Neural cell (in vitro differentiated cells): ENCODE measurements at regions not wholly inside any gene's neighbourhood (a gene's known extent, or its start where the extent isn't known, plus 50 kb on each side); places are given as distances from the start of the nearest gene placed in this dataset.

Source experiments
- H2AFZ ChIP-seq: fragments of 200-600, 300-800 bp; sonication (generic), shearing (Covaris generic); 2 replicates; pipeline ENCODE4 v1.6.0; 2014; ENCODE audit warnings: low read depth, mild to moderate bottlenecking, antibody characterized with exemption, low read length, moderate library complexity
- H3F3A ChIP-seq: fragments of 200-600 bp; shearing (Covaris generic); 2 replicates; pipeline ENCODE4 v1.6.1; 2016; ENCODE audit warnings: mild to moderate bottlenecking, moderate library complexity, mixed read lengths, antibody characterized with exemption, low read length; ENCODE audit not compliant: insufficient read depth, poor library complexity, severe bottlenecking
- H3K27ac ChIP-seq: fragments of 200-600, 300-800 bp; sonication (generic), shearing (Covaris generic); 2 replicates; pipeline ENCODE4 v1.5.1; 2014; ENCODE audit warnings: mild to moderate bottlenecking, low read length, moderate library complexity
- H3K27me3 ChIP-seq: fragments of 300-800, 200-600 bp; sonication (generic), shearing (Covaris generic); 2 replicates; pipeline ENCODE4 v1.6.0; 2014; ENCODE audit warnings: mild to moderate bottlenecking, low read depth, low read length, moderate library complexity; ENCODE audit not compliant: insufficient read depth
- H3K36me3 ChIP-seq: fragments of 300-800, 200-600 bp; sonication (generic), shearing (Covaris generic); 2 replicates; pipeline ENCODE4 v1.5.1; 2014; ENCODE audit warnings: mild to moderate bottlenecking, antibody characterized with exemption, low read length, moderate library complexity; ENCODE audit not compliant: insufficient read depth
- H3K4me2 ChIP-seq: fragments of 300-800, 200-600 bp; sonication (generic), shearing (Covaris generic); 2 replicates; pipeline ENCODE4 v1.6.0; 2014; ENCODE audit warnings: mild to moderate bottlenecking, low read length
- H3K4me3 ChIP-seq: fragments of 300-800, 200-600 bp; sonication (generic), shearing (Covaris generic); 2 replicates; pipeline ENCODE4 v1.5.1; 2014; ENCODE audit warnings: mild to moderate bottlenecking, low read length, moderate library complexity
- H3K79me2 ChIP-seq: fragments of 200-600 bp; shearing (Covaris generic); replicated peaks from 2 replicates; pipeline ENCODE4 v1.6.0; 2014; ENCODE audit warnings: mild to moderate bottlenecking, low read length, moderate library complexity; ENCODE audit not compliant: insufficient read depth
- H3K9ac ChIP-seq: fragments of 300-800, 200-600 bp; sonication (generic), shearing (Covaris generic); 2 replicates; pipeline ENCODE4 v1.6.1; 2016; ENCODE audit warnings: mild to moderate bottlenecking, low read length, mixed read lengths
- H3K9me2 ChIP-seq: fragments of 200-600 bp; shearing (Covaris generic); 2 replicates; pipeline ENCODE4 v1.6.1; 2016; ENCODE audit warnings: mild to moderate bottlenecking, low read length, mixed read lengths; ENCODE audit not compliant: insufficient read depth
- H3K9me3 ChIP-seq: fragments of 200-600, 300-800 bp; sonication (generic), shearing (Covaris generic); 2 replicates; pipeline ENCODE4 v1.6.1; 2016; ENCODE audit warnings: mild to moderate bottlenecking, mixed run types, low read length, moderate library complexity, mixed read lengths
- H4K20me1 ChIP-seq: fragments of 200-600 bp; shearing (Covaris generic); 2 replicates; pipeline ENCODE4 v1.6.1; 2016; ENCODE audit warnings: mild to moderate bottlenecking, mixed run types; ENCODE audit not compliant: insufficient read depth
- CTCF ChIP-seq: fragments of 450-650 bp; IDR thresholded peaks from 2 replicates; pipeline ENCODE4 v1.5.1; 2014; ENCODE audit warnings: antibody characterized with exemption, mild to moderate bottlenecking, moderate library complexity; ENCODE audit not compliant: poor library complexity, severe bottlenecking
- EP300 ChIP-seq: fragments of 450-650 bp; conservative IDR thresholded peaks from 2 replicates; pipeline ENCODE4 v1.6.1; 2014; ENCODE audit warnings: antibody characterized with exemption, mild to moderate bottlenecking, moderate library complexity; ENCODE audit not compliant: poor library complexity, severe bottlenecking
- EZH2 ChIP-seq: fragments of 200-600, 300-800 bp; shearing (Covaris generic), sonication (generic); IDR thresholded peaks from 2 replicates; pipeline ENCODE4 v1.6.1; 2014; ENCODE audit warnings: antibody characterized with exemption, low read length, borderline replicate concordance, mild to moderate bottlenecking; ENCODE audit not compliant: insufficient read depth, poor library complexity, severe bottlenecking
- MXI1 ChIP-seq: fragments of 450-650 bp; conservative IDR thresholded peaks from 2 replicates; pipeline ENCODE4 v1.6.1; 2014; ENCODE audit warnings: antibody characterized with exemption, mild to moderate bottlenecking; ENCODE audit not compliant: poor library complexity, severe bottlenecking
- POLR2AphosphoS5 ChIP-seq: IDR thresholded peaks from 2 replicates; pipeline ENCODE4 v1.6.1; 2012
- RAD21 ChIP-seq: fragments of 450-650 bp; conservative IDR thresholded peaks from 2 replicates; pipeline ENCODE4 v1.6.1; 2014; ENCODE audit warnings: antibody characterized with exemption, mild to moderate bottlenecking, moderate library complexity
- SMC3 ChIP-seq: fragments of 450-650 bp; conservative IDR thresholded peaks from 2 replicates; pipeline ENCODE4 v1.6.1; 2014; ENCODE audit warnings: antibody characterized with exemption, mild to moderate bottlenecking, moderate library complexity; ENCODE audit not compliant: poor library complexity
- TAF1 ChIP-seq: IDR thresholded peaks from 2 replicates; pipeline ENCODE4 v1.6.1; 2012; ENCODE audit warnings: low read depth
- TF ChIP-seq, protein P1 (sequence below): IDR thresholded peaks from 2 replicates; pipeline ENCODE4 v1.6.1; 2012; ENCODE audit warnings: borderline replicate concordance

GRCh38 chr13:22499919-22500318 is 680.9 kb upstream of the SGCG start:
- no peak for TF ChIP-seq RAD21
- no peak for TF ChIP-seq EZH2
- TF ChIP-seq SMC3, result no peak
- TF ChIP-seq EP300, result no peak
- TF ChIP-seq CTCF, result no peak
- TF ChIP-seq MXI1, result no peak
- TF ChIP-seq, protein P1, sequence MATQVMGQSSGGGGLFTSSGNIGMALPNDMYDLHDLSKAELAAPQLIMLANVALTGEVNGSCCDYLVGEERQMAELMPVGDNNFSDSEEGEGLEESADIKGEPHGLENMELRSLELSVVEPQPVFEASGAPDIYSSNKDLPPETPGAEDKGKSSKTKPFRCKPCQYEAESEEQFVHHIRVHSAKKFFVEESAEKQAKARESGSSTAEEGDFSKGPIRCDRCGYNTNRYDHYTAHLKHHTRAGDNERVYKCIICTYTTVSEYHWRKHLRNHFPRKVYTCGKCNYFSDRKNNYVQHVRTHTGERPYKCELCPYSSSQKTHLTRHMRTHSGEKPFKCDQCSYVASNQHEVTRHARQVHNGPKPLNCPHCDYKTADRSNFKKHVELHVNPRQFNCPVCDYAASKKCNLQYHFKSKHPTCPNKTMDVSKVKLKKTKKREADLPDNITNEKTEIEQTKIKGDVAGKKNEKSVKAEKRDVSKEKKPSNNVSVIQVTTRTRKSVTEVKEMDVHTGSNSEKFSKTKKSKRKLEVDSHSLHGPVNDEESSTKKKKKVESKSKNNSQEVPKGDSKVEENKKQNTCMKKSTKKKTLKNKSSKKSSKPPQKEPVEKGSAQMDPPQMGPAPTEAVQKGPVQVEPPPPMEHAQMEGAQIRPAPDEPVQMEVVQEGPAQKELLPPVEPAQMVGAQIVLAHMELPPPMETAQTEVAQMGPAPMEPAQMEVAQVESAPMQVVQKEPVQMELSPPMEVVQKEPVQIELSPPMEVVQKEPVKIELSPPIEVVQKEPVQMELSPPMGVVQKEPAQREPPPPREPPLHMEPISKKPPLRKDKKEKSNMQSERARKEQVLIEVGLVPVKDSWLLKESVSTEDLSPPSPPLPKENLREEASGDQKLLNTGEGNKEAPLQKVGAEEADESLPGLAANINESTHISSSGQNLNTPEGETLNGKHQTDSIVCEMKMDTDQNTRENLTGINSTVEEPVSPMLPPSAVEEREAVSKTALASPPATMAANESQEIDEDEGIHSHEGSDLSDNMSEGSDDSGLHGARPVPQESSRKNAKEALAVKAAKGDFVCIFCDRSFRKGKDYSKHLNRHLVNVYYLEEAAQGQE, result no peak
- TF ChIP-seq POLR2AphosphoS5, result no peak
- TF ChIP-seq TAF1, result no peak
- Histone ChIP-seq H2AFZ (no peak overlapping the region), H3K9me2 (no peaks in the 10 kb centered on the region), H3K9ac (no peak overlapping the region), H3K9me3 (no peaks in the 10 kb centered on the region), H3F3A (no peaks in the 10 kb centered on the region), H3K79me2 (no peaks in the 10 kb centered on the region), H3K36me3 (no peaks in the 10 kb centered on the region), H4K20me1 (no peaks in the 10 kb centered on the region), H3K27ac (no peak overlapping the region), H3K4me2 (no peak overlapping the region), H3K27me3 (no peaks in the 10 kb centered on the region), H3K4me3 (no peak overlapping the region)

DNA sequence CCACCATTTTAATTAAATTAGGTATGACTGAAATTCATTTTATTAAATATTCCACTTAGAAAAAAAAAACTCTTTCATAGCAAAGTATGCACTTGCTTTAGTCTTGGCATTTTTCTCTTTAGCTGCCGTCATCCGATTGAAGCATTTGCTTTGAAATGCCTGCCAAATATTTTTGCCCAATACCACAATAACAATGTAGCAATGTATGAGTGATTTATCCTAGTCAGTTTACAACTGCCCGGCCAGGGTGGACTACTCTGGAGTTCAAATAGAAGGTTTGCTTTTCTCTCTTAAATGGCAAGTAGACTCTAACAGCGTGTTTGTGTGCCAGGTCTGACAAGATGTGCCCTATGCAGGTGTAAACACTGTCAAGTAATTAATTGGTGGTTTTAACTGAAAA is 675.3 kb upstream of the SGCG start:
- TF ChIP-seq POLR2AphosphoS5, result no peak
- no peak for TF ChIP-seq RAD21
- no peak for TF ChIP-seq CTCF
- no peak for TF ChIP-seq EP300
- no peak for TF ChIP-seq TAF1
- TF ChIP-seq, protein P1, result no peak
- Histone ChIP-seq H3K79me2 (no peaks in the 10 kb centered on the region), H3K27ac (no peak overlapping the region)

More for the DNA sequence above, 675.3 kb upstream of the SGCG start:
- H3F3A ChIP-seq, result no peaks in the 10 kb centered on the region
- H3K9me2 ChIP-seq, result no peaks in the 10 kb centered on the region
- no peak overlapping the region for H3K9ac ChIP-seq
- no peaks in the 10 kb centered on the region for H3K9me3 ChIP-seq
- no peaks in the 10 kb centered on the region for H3K27me3 ChIP-seq
- no peak overlapping the region for H2AFZ ChIP-seq
- H4K20me1 ChIP-seq, result no peaks in the 10 kb centered on the region
- no peaks in the 10 kb centered on the region for H3K36me3 ChIP-seq
- H3K4me2 ChIP-seq, result no peak overlapping the region
- H3K4me3 ChIP-seq, result no peak overlapping the region
